BLaER1 treated with 17β-estradiol and CSF1 and Interleukin-3, amounts not matched to agents 10 nM and 100 nM (cell line): ENCODE measurements at regions not wholly inside any gene's neighbourhood (a gene's known extent, or its start where the extent isn't known, plus 50 kb on each side); places are given as distances from the start of the nearest gene placed in this dataset.

Experiments
- H3K27ac ChIP-seq, 11 experiments: shearing (Covaris generic); formaldehyde crosslinking; 2 replicates each; pipeline ENCODE4 v1.8.1; 2022
- H3K27me3 ChIP-seq, 11 experiments: shearing (Covaris generic); formaldehyde crosslinking; 2 replicates each; pipeline ENCODE4 v1.8.1; 2022
- H3K36me3 ChIP-seq, 11 experiments: shearing (Covaris generic); formaldehyde crosslinking; 2 replicates each; pipeline ENCODE4 v1.8.1; 2022
- H3K4me1 ChIP-seq, 10 experiments: shearing (Covaris generic); formaldehyde crosslinking; 2 replicates each; pipeline ENCODE4 v1.8.1; 2022
- H3K4me2 ChIP-seq, 11 experiments: shearing (Covaris generic); formaldehyde crosslinking; 2 replicates each; pipeline ENCODE4 v1.8.1; 2022
- H3K4me3 ChIP-seq, 10 experiments: shearing (Covaris generic); formaldehyde crosslinking; 2 replicates each; pipeline ENCODE4 v1.8.1; 2022
- H3K9ac ChIP-seq, 11 experiments: shearing (Covaris generic); formaldehyde crosslinking; 2 replicates each; pipeline ENCODE4 v1.8.1; 2022
- H3K9me3 ChIP-seq, 11 experiments: shearing (Covaris generic); formaldehyde crosslinking; replicated peaks in 1 of 11; 2 replicates each; pipeline ENCODE4 v1.8.1; 2022
- H4K20me1 ChIP-seq, 11 experiments: shearing (Covaris generic); formaldehyde crosslinking; 2 replicates each; pipeline ENCODE4 v1.8.1; 2022
- Cebpa-rat ChIP-seq, 11 experiments: shearing (Covaris generic); IDR thresholded peaks; 2 replicates each; pipeline ENCODE4 v1.8.1; 2022

DNA sequence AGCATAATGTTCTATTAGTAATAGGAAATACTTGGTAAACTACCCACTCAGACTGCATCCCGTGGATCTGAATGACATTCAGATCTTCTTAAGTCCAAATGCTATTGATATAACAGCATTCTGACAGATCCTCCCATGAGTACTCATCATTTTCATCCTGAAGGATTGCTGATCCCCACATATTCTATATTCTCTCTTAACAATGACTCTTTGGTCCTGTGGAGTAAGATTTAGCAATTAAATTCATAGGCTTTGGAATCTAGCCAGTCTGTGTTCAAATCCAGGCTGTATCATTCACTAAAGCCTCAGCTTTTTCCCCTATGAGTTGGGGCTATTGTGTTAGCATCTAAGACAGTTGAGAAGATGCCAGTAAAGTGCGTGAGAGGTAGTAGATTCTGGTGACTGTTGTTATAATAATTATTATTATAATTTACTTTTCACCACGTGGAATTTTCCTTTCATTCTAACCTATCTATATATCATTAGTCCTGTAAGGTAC is 591.3 kb upstream of the SYT4 start:
- no peak for TF ChIP-seq Cebpa-rat (IDR thresholded peaks at IDR 0.05)
- Histone ChIP-seq H3K4me2 (no peak overlapping the region), H3K27me3 (no peaks in the 10 kb centered on the region), H3K9ac (no peak overlapping the region), H3K36me3 (no peaks in the 10 kb centered on the region), H4K20me1 (no peaks in the 10 kb centered on the region), H3K27ac (no peak overlapping the region), H3K9me3 (no peaks in the 10 kb centered on the region), H3K4me1 (no peaks in the 10 kb centered on the region), H3K4me3 (no peak overlapping the region)

DNA sequence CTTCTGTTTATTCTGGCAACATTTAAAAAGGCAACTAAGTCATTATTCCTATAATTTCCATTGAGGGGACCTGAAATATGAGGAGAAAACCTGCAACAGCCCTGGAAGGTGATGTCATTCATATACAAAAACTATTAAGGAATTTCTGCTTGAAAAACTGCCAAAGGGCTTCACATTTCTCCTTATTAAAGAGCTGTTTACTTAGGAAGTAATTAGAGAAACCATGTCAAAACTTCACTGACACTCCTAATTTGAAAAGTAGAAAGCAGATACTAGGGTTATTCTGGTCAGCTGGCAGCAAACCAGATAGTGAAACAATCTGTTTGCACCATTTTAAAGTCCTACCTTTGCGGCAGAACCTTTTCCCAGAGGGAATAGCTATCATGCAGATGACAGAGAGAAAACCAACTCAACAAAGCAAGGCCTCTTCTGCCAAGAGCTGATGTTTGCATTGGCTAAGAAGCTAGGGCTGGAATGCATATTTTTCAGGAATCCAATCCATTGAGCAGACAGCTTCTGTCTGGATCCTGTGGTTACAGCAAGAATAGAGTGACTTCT is 592.2 kb upstream of the SYT4 start:
- Histone ChIP-seq H3K9me3 (no peaks in the 10 kb centered on the region), H3K27ac (no peak overlapping the region), H3K4me3 (no peak overlapping the region), H3K27me3 (no peaks in the 10 kb centered on the region), H3K4me2 (no peak overlapping the region), H3K9ac (no peak overlapping the region), H3K36me3 (no peaks in the 10 kb centered on the region), H4K20me1 (no peaks in the 10 kb centered on the region), H3K4me1 (no peaks in the 10 kb centered on the region)
- TF ChIP-seq Cebpa-rat (IDR thresholded peaks at IDR 0.05) = no peak

DNA sequence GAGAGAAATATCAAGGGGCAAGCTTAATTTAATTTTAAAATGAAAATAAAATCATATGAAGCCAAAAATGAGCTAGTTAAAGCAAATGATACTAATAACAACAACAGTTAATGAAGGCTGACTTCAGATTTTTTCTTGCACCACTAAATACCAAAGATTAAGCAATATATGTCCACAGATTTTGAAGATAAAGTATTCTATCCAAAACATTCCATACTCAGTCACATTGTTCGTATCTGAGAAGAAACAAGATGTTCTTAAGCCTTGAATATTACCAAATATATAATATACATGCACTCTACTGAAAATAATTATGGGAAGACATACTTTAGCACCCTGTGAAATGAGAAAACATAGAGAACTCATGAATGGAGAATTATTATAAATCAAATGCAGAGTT is 593.3 kb upstream of the SYT4 start:
- H3K4me1 ChIP-seq = no peaks in the 10 kb centered on the region
- H3K27me3 ChIP-seq = no peaks in the 10 kb centered on the region
- no peak overlapping the region for H3K27ac ChIP-seq
- no peaks in the 10 kb centered on the region for H3K36me3 ChIP-seq
- no peaks in the 10 kb centered on the region for H3K9me3 ChIP-seq
- H4K20me1 ChIP-seq = no peaks in the 10 kb centered on the region
- H3K9ac ChIP-seq = no peak overlapping the region
- TF ChIP-seq Cebpa-rat (IDR thresholded peaks at IDR 0.05) = no peak
- no peak overlapping the region for H3K4me2 ChIP-seq
- H3K4me3 ChIP-seq = no peak overlapping the region

DNA sequence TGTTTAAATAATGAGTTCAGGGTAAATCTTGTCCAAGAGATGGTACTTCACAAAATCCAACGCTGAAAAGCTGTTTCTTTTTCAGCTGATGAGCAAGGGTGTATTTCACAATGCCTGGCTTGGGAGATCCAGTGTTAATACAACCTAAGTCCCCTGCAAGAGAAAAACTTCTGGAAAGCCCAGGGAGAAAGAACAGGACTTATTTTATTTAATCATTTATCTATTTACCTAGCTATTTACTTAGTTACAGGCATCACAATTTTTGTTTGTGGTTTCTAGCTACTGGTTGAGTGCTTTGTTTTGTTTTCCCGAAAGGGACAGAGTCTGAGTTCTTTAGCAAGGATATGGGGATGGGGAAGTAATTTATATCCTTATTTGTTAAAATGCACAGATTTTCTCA is 598.2 kb upstream of the SYT4 start:
- no peak for TF ChIP-seq Cebpa-rat (IDR thresholded peaks at IDR 0.05)
- Histone ChIP-seq H3K4me1 (no peaks in the 10 kb centered on the region), H3K27ac (no peak overlapping the region), H3K9ac (no peak overlapping the region), H3K9me3 (no peaks in the 10 kb centered on the region), H3K27me3 (no peaks in the 10 kb centered on the region), H3K36me3 (no peaks in the 10 kb centered on the region), H4K20me1 (no peaks in the 10 kb centered on the region), H3K4me2 (no peak overlapping the region), H3K4me3 (no peak overlapping the region)

DNA sequence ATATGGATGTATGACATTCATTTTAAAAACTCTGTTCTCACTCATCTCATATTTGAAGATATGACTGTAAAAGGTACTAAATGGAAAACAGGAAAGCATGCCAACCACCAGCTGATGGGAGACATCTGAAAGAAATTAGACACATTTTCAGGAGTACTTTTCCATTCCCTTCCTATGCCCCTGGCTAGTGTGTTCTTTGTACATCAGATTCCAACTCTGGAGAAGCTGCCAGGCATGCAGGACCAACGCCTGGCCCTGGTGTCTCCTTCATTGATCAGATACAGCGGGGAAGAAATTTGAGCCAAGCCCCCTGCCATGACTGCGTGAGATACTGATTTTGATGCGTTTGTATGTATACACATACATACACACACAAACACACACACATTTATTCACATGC is 599.0 kb upstream of the SYT4 start:
- Histone ChIP-seq H3K9me3 (no peaks in the 10 kb centered on the region), H3K36me3 (no peaks in the 10 kb centered on the region), H3K4me1 (no peaks in the 10 kb centered on the region), H3K27me3 (no peaks in the 10 kb centered on the region), H3K4me2 (no peak overlapping the region), H3K9ac (no peak overlapping the region), H3K4me3 (no peak overlapping the region), H3K27ac (no peak overlapping the region), H4K20me1 (no peaks in the 10 kb centered on the region)
- TF ChIP-seq Cebpa-rat (IDR thresholded peaks at IDR 0.05) = no peak

DNA sequence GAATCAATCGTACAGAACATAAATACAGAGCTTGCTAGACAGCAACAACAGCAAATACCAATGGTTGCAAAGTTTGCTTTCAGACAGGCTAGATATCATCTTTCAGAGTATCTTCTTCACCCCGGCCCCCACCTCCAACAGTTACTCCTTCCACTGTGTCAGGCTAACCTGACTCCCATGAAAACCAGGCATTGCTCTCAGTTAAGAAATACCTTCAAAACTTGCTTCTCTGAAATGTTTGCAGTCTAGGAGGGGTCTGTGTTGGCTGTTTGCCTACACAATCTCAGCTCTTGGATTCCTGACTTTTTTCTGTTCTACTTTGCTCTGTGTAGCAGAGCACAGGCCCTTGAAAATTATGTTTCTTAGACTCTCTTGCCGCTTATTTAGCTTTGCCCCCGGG is 599.5 kb upstream of the SYT4 start:
- Histone ChIP-seq H3K4me2 (no peak overlapping the region), H3K4me1 (no peaks in the 10 kb centered on the region), H3K4me3 (no peak overlapping the region), H3K27me3 (no peaks in the 10 kb centered on the region), H4K20me1 (no peaks in the 10 kb centered on the region), H3K9me3 (no peaks in the 10 kb centered on the region), H3K36me3 (no peaks in the 10 kb centered on the region), H3K27ac (no peak overlapping the region), H3K9ac (no peak overlapping the region)
- no peak for TF ChIP-seq Cebpa-rat (IDR thresholded peaks at IDR 0.05)

DNA sequence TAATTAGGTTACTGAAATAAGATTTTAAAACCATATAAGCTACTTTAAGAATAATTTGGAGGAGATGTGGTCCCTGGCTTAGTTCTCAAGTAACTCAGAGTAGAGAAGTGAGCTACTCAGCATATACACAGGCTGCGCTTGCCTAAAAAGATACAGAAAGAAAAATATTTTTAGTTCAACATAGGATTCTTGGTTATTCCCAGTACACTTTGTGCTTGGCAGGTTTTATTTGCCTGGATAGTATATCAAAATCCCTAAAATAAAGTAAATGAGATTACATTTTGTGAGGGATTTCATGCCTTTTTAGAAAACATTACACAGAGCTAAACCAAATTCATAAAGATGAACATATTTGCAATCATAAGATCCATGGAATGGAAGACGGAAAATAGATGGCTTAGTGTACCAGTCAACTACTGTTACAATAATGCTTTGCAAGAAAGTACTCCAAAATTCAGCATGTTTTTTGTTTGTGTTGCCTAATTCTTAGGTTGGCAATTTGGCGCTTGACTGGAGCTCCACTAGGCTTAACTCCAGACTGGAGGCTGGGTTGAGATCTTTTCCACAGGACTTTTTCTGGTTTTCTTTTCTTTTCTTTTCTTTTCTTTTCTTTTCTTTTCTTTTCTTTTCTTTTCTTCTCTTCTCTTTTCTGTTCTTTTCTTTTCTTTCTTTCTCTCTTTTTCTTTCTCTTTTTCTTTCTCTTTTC is 600.5 kb upstream of the SYT4 start:
- H3K4me1 ChIP-seq = no peaks in the 10 kb centered on the region
- H3K4me3 ChIP-seq = no peak overlapping the region
- no peaks in the 10 kb centered on the region for H3K9me3 ChIP-seq
- H3K4me2 ChIP-seq = no peak overlapping the region
- no peak for TF ChIP-seq Cebpa-rat (IDR thresholded peaks at IDR 0.05)
- H3K27me3 ChIP-seq = no peaks in the 10 kb centered on the region
- H3K36me3 ChIP-seq = no peaks in the 10 kb centered on the region
- no peak overlapping the region for H3K9ac ChIP-seq
- H4K20me1 ChIP-seq = no peaks in the 10 kb centered on the region
- no peak overlapping the region for H3K27ac ChIP-seq

DNA sequence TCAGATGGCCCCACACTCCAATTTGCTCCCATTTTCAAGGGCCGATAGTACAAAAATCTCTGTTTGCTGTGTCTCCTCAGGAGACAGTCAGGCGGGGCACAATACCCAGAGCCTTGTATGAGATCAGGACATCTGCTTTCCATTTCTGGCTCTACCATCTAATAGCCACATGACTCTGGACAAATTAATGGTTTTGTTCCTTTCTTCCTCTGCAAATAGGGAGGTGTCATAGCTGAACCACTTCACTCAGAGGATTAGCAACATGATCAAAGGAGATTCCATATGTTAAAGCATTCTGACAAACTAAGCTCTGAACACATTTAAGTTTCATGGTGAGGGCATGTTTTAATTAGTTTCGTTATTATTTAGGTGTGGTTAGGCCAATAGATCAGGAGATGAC is 602.1 kb upstream of the SYT4 start:
- no peak overlapping the region for H3K4me3 ChIP-seq
- H3K27me3 ChIP-seq = no peaks in the 10 kb centered on the region
- no peak overlapping the region for H3K27ac ChIP-seq
- H3K4me2 ChIP-seq = no peak overlapping the region
- no peaks in the 10 kb centered on the region for H3K36me3 ChIP-seq
- H3K9ac ChIP-seq = no peak overlapping the region
- H3K4me1 ChIP-seq = no peaks in the 10 kb centered on the region
- no peaks in the 10 kb centered on the region for H4K20me1 ChIP-seq
- no peak for TF ChIP-seq Cebpa-rat (IDR thresholded peaks at IDR 0.05)
- no peaks in the 10 kb centered on the region for H3K9me3 ChIP-seq

DNA sequence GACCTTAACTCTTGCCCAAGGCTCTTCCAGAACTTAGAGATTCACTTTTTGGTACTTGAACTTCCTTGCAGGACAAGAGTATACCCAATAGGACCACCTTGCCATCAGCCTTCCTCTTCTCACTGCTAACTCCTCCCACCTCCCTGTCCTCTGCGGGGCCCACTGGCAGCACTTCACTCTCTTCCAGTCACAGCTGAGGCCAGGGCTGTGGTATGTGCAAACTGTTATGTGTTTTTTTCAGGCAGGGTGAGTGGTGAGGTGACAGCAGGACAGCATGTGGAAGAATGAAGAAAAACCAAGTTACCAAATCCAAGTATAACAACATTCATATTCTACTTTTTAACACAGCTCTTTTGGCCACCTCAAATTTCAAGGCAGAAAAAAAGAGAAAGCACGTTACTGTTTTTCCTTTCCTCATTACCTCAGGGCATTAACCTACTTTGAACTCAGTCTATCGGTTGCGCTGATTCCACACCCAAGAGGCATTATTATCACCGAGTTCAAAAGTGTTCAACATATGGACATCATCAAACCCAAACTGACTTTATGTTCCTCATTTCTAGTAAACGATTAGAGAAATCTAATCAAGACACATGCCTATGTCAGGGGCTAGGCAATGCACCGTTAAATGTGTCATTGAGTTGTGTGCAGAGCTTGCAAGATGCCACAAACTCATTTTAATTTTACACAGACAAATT is 605.2 kb upstream of the SYT4 start:
- no peak for TF ChIP-seq Cebpa-rat (IDR thresholded peaks at IDR 0.05)
- H3K36me3 ChIP-seq = no peaks in the 10 kb centered on the region
- no peaks in the 10 kb centered on the region for H3K27me3 ChIP-seq
- no peaks in the 10 kb centered on the region for H3K4me1 ChIP-seq
- no peak overlapping the region for H3K4me2 ChIP-seq
- H3K9me3 ChIP-seq = no peaks in the 10 kb centered on the region
- no peak overlapping the region for H3K9ac ChIP-seq
- H4K20me1 ChIP-seq = no peaks in the 10 kb centered on the region
- no peak overlapping the region for H3K27ac ChIP-seq
- H3K4me3 ChIP-seq = no peak overlapping the region

DNA sequence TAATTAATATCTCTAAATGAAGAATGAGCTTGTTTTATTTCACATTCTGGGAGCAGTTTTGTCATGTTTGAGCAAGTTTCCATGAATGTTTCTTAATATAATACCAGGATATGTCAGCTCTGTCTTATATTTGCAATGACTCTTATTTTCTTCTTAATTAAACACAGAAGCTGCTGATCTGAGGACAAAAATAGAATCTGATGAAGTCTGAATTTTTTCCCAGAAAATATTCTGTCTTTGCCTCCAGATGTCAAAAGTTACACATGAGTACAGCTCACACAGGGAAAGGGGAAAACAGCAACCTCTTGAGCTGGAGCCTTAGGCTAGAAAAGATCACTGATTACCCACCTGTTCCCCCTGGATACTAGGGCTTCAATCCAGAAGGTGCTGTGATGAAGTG is 606.6 kb upstream of the SYT4 start:
- H3K9me3 ChIP-seq = no peaks in the 10 kb centered on the region
- no peak overlapping the region for H3K4me2 ChIP-seq
- no peak overlapping the region for H3K27ac ChIP-seq
- no peaks in the 10 kb centered on the region for H3K36me3 ChIP-seq
- TF ChIP-seq Cebpa-rat (IDR thresholded peaks at IDR 0.05) = no peak
- H3K27me3 ChIP-seq = no peaks in the 10 kb centered on the region
- no peak overlapping the region for H3K9ac ChIP-seq
- no peaks in the 10 kb centered on the region for H3K4me1 ChIP-seq
- no peak overlapping the region for H3K4me3 ChIP-seq
- H4K20me1 ChIP-seq = no peaks in the 10 kb centered on the region
